Panc1 (cell line): ENCODE measurements at regions not wholly inside any gene's neighbourhood (a gene's known extent, or its start where the extent isn't known, plus 50 kb on each side); places are given as distances from the start of the nearest gene placed in this dataset.

ENCODE experiments used
- SIN3A ChIP-seq: IDR thresholded peaks from 2 replicates; pipeline ENCODE4 v1.6.1; 2012; ENCODE audit warnings: low read depth, mild to moderate bottlenecking, low read length, moderate library complexity, borderline replicate concordance; ENCODE audit not compliant: insufficient read depth
- TF ChIP-seq, protein P1 (sequence below): fragments of 450-650 bp; IDR thresholded peaks from 2 replicates; pipeline ENCODE4 v1.5.1; 2017; ENCODE audit warnings: mild to moderate bottlenecking

DNA sequence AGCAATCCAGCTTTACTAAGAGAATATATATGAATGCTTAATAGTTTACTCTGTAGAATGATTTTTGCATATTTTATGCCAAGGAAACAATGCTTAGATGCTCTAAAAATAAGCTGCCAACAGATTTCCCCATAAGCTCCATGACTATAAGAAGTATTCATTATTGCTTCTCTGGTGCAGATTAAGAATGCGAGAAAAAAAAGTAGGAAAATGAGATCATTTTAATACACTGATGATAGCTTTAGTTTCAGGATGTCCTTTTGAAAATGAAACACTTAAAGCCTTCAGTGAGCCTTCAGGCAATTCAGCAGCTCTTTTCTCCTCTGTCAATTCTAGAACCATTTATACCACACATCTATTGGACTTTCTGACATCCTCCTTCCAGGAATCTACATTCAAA lies 735.0 kb upstream of the POT1 start:
- TF ChIP-seq, protein P1, sequence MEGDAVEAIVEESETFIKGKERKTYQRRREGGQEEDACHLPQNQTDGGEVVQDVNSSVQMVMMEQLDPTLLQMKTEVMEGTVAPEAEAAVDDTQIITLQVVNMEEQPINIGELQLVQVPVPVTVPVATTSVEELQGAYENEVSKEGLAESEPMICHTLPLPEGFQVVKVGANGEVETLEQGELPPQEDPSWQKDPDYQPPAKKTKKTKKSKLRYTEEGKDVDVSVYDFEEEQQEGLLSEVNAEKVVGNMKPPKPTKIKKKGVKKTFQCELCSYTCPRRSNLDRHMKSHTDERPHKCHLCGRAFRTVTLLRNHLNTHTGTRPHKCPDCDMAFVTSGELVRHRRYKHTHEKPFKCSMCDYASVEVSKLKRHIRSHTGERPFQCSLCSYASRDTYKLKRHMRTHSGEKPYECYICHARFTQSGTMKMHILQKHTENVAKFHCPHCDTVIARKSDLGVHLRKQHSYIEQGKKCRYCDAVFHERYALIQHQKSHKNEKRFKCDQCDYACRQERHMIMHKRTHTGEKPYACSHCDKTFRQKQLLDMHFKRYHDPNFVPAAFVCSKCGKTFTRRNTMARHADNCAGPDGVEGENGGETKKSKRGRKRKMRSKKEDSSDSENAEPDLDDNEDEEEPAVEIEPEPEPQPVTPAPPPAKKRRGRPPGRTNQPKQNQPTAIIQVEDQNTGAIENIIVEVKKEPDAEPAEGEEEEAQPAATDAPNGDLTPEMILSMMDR: no peak
- no peak for TF ChIP-seq SIN3A
